Stimulated activated CD4-positive, alpha-beta T cell treated with anti-CD3 and anti-CD28 coated beads, Interleukin-1b, Interleukin-23, amount 100 ng/mL, for 1 hour (primary cell): ENCODE measurements at regions not wholly inside any gene's neighbourhood (a gene's known extent, or its start where the extent isn't known, plus 50 kb on each side); places are given as distances from the start of the nearest gene placed in this dataset.

ENCODE experiments used
- DNase-seq, 2 donors: peaks; one replicate each; pipeline ENCODE4 v3.0.0-alpha.2; 2020; ENCODE audit warnings: low read depth in 2 of 2

DNA sequence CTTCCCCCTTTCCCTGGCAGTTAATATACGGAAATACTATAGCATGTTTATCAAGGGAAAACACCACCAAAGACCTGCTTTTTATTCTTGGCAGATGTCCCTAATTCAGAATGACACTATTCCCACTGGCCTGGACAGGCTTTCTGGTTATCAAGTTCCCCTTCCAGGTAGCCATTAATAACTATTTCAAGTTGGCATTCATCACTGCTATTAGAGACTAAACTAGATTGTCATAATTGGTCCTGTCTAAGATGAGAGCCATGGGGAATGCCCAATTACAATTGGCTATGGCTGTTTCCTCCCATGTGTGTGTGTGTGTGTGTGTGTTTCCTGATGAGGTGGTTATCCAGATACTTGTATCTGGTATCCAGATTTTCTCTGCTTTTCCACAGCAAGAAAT is 608.1 kb downstream of the SQOR start:
- DNase-seq: no peak

DNA sequence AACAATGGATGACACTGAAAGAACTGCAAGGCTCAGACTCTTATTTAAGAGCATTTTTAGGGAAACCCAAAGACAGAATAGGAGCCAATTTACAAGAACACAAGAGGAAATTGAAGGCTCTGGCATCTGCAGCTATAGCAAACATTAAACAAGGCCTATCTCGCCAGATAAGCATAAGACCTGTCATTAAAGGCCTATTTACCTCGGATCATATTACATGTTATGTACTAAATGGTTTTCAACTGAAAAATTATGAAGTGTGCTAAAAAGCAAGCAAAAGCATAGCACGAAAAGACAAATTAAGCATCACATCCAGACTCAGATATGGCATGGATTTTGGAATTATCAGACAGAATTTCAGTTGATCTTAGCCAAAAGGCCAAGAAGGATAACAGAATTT is 617.1 kb downstream of the SQOR start:
- DNase-seq: no peak

DNA sequence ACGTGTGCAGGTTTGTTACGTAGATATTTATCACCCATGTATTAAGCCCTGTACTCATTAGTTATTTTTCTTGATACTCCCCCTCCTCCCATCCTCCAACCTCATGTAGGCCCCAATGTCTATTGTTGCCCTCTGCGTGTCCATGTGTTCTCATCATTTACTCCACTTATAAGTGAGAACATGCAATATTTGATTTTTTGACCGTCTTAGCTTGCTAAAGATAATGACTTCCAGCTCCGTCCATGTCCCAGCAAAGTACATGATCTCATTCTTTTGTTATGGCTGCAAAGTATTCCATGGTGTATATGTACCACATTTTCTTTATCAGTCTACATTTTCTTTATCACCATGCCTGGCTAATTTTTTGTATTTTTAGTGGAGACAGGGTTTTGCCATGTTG is 623.2 kb downstream of the SQOR start:
- no peak for DNase-seq

DNA sequence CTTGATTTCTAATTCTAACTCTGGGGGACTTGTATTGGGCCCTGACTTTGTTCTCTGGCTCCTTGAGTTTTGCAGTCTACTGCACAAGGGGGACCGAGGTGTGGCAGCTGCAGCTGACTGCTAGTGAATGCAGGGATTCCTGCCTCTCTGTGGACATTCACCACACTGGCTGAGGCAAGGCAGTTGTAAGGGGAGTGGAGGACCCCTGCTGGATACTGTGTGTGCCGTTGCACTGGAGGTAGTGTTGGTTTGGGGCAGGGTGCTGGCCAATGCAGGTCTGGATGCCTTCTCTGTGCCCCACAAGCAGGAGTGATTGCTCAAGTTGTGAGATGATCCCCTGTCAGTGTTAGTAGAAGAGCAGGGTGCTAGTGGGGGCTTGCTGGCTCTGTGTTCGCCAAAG is 626.1 kb downstream of the SQOR start:
- no peak for DNase-seq

DNA sequence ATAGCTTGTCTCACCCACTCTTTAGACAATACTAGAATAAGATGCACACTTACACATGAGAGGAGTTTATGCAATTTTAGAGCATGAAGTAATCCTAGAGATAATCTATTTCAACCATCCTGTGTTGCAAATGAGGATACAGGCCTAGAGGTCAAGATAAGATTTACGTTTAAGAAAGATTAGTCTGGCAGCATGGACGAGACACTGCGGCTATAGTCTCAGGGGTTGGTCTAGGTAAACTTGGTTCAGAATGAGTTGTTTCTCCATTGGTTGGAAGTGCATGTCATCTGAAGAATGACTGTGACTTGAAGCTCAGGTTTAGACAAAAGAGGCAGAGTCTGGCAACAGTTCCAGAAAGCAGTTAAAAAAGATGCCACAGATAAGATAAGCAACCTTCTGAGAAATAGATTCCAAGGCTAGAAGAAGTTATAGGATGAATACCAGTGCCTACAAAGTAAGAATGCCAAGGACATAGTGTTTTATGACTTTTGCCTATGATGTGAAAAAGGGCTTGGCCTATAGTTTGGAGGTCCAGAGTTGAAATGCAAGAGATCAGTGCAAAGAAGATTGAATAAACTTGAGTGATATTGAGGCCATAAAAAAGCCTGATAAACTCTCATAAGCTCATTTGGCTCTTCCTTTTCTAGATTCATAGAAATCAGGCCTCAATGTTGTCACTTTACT is 631.0 kb downstream of the SQOR start:
- no peak for DNase-seq

DNA sequence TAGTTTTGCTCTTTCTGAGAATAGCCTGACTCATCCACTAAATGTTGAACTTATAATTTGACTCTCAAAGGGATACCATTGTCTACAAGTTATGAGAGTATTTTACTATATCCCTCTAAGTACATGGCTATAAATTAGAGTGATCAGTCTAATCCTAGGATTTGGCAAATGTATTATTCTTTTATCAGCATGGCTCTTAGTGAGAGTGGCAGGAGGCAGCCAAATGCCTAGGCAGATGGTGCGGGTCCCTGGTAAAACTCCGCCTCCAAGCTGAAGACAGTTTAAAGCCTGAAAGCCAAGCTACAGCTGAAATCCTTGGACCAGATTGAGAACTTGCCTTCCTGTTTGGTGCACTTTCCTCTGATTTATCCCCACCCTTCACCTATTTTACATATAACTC is 631.8 kb downstream of the SQOR start:
- DNase-seq: no peak

DNA sequence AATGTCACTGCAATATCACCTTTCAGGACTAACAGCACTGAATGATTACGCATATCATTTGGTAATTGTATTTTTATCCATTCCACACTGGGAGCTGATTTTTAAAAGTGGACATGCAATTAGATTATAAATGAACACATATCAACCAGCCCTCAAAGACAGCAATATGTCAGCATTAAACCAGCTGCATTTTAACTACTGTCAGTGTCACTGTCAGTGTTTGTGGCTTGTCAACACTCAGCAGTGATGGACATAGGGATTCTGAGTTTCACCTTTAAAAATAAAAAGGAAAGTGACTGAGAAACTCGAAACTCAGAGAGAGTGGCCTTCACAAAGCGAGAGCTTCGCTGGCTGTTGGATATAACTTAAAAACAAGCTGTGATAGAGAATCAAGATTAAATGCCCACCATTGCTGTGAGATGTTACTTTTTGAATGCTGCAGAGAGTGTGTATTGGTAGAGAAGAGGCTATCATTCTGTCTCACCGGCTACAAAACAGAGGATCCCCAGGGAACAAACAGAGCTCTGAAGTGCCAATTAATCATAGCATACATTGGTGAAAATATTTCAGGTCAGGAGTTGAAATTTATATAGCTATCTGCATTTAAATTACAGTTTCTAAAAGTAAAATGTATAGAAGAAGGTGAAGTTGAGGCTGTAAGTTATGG is 635.8 kb downstream of the SQOR start:
- no peak for DNase-seq

DNA sequence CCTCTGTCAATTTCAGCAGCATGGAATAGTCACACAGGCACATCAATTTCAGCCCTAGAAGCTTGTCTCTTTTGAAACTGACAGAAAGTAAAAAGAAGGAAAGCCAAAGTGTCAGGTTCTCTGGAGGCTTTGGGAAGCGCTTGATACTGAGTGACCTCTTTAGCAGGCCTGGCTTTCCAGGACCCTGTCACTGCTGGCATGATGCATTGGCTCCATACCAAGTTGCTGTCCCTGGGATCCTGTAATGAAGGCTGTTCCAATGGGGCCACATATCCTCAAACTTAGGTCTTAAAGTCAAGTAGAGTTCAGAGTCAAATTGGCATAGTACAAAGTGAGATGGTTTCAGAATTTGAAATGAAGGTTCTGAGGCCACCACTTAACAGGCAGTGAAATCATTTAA is 640.9 kb downstream of the SQOR start:
- DNase-seq: no peak

DNA sequence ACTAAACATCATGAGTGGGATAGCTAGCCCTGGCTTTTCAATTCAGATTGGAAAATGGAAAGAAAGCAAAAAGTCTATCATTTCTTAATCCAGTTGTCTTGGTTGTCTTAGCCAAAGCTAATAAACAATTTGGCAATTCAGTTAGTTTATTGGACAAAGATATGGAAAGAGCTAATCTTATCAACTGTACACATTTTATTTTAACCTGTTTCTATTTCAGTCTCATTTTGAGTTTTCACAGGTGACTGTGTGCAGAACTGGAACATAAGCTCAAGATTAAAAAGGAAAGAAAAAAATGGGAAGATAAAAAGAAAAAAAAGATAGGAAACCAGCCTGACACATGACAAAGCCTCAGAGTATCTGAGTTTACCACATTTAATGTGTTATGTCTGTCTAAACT is 642.6 kb downstream of the SQOR start:
- no peak for DNase-seq

DNA sequence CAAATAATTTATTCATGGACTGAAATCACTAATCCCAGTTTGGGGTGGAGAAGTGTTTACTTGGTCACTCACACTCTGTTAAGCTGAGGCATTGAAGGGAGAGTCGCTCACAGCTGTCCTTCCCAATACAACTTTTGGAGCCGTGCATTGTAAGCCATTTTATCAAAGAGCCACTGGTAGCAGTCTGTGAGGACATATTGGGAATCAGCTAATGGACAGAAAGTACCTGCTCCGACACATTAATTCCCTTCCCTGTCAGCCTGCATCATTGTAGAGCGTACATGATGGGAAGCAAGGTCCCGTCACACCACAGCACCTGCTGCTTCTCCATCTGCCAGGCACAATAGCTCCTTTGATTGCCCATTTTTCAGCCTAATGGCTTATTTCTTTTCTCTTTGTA is 643.2 kb downstream of the SQOR start:
- no peak for DNase-seq

DNA sequence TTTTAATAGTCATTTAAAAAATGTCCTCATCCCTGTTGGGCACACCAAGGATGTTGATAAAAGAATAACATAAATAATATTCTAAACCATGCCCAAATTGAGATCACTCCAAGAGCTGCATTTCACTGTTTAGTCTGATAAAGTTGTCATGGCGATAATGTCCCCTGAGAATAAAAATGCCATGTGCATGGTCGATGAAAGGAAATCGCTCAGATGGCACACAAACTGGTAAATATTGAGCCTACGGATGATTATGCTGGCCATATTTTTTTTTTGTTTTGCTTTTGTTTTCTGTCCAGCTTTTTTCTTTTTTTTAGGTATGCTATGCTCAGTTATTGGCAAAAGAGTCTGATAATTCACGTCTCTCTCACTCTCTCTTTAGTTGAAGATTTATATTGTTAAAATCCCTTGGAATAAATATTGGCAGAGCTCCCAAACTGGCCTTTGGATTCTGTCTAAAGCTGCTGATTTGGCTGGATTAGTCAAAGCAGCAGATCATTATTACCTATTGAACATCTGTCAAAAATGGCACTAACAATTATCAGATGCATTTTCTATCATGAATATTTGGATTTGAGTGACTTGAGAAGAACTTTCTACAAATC is 643.8 kb downstream of the SQOR start:
- DNase-seq: no peak

DNA sequence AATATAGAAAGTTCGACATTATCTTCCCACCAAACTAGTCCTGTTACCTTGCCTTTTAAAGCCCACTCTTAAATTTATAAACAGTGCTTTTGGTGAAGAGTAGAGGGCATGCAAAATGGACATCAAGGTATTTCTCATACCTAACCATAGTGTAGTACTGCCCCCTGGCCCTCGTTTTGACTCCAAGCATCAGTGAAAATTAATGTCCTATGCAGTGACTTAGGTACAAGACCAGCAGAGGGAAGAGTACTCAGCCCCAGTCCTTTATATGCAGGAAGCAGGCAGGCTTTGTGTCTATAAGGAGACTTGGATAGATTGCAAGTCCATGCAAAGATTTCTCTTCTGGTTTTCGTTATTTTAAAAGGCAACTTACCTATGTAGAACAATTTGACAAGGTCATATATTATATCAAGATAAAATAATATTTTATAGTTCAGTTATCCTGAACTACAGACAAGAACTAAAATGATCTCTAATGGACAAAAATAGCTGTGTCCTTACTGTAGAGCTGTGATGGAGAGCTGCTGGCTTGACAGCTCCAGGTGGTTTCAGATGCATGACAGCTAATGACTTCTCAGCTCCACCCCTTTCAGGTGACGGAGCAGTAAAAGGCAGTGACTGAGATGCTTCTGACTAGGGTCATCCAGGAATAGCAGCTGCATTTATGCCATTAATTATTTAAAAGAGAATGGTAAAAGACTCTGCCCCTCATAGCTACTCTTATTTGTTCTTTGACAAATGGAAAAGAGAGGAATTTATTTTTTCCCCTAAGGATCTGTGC is 646.1 kb downstream of the SQOR start:
- DNase-seq: no peak

DNA sequence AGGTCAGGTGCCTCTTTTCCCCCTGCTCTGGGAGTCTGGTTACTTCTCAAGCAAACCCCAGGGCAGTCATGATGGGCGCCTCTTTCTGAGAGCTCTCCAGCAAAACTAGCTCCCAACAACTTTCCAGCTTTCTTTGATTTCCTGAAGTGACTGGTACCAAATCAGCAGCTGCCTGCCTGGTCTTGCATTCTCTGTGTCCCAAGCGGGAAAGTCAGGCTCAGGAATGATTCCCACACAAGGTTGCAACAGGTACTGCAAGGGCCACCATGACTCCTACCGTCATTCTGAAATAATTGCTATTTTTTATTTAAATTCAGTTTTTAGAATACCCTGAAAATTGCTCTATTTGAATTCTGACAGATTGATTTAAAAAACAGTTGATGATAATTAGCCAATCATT is 658.7 kb downstream of the SQOR start:
- DNase-seq: no peak

DNA sequence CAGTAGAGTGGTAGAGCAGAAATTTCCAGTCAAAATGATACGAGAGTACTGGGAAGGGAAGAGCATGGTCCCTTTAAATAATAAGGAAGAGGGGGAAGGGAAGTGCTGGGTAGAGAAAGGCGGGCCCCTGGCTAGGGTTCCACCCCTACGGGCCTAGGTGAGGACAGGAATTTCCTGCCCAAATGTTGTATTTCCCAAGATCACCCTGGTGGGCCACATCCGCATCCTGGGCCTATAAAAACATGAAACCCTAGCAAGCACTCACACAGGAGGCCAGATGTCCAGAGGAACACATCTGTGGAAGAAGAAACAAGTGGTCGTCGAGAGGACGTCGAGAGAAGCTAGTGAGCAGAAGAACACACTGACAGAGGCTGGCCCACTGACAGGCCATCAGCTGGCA is 661.2 kb downstream of the SQOR start:
- no peak for DNase-seq

DNA sequence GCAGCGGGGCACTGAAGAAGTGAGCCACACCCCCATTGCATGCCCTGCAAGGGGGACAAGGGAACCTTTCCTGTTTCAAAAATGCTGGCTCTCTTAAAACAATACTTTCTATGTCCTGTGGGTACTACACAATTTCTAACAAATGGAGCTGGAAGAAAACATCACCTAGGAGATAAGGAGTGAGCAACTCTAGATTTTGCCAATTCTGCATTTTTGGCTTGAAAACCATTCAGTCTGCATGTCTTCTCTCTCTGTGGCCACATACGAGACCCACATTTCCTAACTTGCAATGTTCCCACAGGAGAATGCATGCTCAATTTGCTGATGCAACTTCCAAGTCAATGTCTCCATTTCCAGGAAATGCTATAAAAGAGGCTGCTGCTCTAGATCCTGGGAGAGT is 662.0 kb downstream of the SQOR start:
- DNase-seq: no peak

DNA sequence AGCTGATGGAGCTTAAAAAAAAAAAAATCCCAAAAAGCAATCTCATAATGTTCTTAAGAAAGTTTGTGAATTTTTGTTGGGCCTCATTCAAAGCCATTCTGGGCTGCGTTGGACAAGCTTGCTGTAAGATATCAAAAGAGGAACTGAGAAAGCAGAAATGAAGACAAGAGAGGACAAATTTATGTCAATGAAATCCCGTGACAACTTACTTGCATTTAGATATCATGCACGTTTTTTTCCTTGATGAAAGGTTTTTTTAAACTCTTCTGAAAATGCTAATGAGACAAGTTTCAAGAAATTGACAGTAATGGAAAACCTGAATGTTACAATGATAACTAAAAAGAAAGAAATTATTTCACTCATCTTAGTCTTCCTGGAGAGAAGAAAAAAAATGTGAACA is 662.9 kb downstream of the SQOR start:
- no peak for DNase-seq

DNA sequence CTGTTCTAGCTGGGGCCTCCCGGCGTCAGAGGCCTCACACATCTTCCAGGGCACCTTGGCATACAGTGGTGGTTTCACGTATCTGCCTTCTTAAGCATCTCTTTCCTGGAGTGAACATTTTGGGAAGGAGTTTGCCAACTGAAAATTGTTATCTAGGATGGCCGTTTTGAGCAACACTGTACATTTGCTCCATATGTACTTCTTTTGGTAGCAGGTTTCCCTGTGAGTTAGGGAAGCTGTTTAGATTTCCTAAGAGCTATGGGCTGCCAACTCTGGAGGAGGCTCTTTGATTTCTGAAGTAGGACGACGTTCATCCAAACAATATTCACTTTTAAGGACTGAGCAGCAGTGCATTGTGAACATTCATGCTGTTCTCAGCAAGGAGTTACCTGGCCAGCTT is 665.9 kb downstream of the SQOR start:
- DNase-seq: no peak

DNA sequence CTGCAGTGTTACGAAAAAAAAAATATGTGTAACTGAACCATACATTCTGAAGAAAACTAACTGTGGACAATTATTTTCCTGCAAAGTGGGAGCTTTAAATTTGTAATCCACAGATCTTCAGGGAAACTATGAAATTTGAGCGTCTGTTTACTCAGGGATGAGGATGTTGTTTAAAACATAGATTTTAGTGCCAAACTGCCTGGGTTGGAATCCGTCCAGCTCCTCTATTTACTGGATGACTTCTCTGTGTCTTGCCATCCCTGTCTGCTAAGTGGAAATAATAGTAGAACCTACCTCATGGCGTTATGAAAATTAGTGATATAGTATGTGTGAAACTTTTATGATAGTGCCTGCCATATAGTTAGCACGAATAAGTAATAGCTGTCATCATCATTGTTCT is 666.5 kb downstream of the SQOR start:
- no peak for DNase-seq

DNA sequence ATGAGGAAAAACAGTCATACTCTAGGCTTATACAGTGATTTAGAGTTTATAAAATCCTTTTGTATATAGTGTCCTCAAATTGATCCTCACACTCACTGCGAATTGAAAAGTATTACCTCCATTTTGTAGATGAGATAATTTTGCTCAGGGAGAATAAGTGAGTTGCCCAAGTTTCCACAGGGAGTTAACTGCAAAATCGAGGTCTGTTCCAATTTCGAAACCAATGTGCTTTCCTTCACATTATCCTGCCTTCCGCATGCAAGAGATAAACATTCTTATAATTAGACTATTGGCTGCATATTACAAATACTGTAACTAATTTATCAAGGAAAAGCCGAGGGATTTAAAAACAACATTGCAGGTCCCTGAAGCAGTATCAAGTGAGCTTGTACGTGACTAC is 667.0 kb downstream of the SQOR start:
- no peak for DNase-seq

DNA sequence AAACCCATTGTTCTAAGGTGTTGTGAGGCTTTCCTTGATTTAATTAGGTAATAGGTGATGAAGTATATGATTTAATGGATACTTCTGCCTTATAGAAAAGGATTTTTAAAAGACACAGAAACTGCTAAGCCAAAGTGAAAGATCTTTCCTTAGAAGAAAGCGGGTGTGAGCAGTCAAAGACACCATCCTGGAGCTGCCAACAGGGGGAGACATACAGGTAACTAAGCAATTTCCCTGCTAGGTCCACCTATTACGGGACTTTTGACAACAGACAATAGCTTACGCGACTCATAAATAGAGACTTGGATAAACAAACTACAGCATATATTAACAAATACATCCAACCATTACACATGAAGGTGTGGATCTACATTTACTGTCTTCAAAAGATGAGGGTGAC is 669.5 kb downstream of the SQOR start:
- DNase-seq: no peak

DNA sequence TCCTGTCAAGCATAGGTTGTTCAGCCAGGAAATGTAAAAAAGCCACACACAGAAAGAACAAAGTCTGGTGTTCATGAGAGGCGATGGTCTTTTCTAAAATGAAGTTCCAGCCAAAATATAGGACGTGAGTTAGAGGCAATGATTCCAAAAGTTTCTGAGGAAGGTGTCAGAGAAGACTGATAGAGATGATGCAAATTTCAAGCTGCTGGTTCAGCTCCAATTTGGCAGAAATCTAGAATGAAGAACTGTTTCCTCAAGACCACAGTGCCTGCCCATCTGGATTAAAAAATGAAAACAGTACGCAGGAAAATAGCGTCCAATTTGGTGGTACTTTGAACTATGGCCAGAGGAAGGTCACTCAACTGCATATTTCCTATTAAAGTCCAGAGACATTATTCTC is 672.9 kb downstream of the SQOR start:
- DNase-seq: no peak

DNA sequence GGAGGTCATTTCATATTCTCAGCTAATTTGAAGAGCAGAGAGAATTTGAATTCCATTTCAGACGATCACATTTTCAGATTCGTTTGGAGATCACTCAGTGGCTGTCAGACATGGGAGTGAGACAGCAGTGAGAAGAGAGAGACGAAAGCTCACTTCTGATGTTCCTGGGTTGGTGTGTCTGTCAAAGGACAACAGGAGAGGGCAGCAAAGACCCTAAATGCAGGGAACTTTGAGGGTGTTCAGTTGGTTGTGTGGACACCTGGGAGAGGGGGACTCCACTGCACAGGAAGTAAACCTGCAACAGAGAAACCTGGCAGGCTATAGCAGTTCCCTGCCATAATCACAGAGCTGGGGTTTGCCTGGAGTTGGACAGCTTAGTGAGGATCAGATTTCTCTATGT is 675.1 kb downstream of the SQOR start:
- no peak for DNase-seq
